COLO668 (cell line): ENCODE measurements at regions not wholly inside any gene's neighbourhood (a gene's known extent, or its start where the extent isn't known, plus 50 kb on each side); places are given as distances from the start of the nearest gene placed in this dataset.

ENCODE experiments used
- DNase-seq: peaks from one replicate; lab custom pipeline; 2025; ENCODE audit not compliant: unreplicated experiment; lab: John Stamatoyannopoulos, UW

- no peak for DNase-seq
Observed at GRCh38 chr16:11495066-11495407, 91.7 kb downstream of the LITAF start.
